ENCODE measurements at regions not wholly inside any gene's neighbourhood (a gene's known extent, or its start where the extent isn't known, plus 50 kb on each side); places are given as distances from the start of the nearest gene placed in this dataset.

DNA sequence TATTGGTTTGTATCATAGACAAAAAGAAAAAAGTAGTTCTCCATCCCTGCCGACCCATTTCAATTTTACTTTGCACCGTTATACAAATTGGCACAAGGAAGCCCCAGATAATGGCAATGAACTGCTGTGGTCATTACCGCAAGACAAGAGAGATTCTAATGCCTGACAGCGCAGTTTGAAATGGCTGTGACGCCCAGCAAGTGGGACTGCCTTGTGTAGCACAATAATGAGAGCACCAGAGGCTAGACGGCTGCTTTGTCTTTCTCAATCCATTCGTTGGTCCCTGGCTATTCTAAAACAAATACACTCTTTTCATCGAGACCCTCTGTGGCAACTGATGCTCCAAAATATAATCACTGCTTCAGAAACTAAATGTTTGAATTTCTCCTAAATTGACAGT lies 192.4 kb upstream of the NEIL3 start:
- H4K20me1 ChIP-seq (ENCODE audit: insufficient read depth, low read length, poor library complexity, severe bottlenecking) = no peaks in the 10 kb centered on the region
- H3K9me3 ChIP-seq (ENCODE audit: insufficient read depth, low read depth, low read length) = no peaks in the 10 kb centered on the region
- no peak for TF ChIP-seq EZH2phosphoT487 (IDR thresholded peaks at IDR 0.05; ENCODE audit: borderline replicate concordance)
- TF ChIP-seq, protein P1, sequence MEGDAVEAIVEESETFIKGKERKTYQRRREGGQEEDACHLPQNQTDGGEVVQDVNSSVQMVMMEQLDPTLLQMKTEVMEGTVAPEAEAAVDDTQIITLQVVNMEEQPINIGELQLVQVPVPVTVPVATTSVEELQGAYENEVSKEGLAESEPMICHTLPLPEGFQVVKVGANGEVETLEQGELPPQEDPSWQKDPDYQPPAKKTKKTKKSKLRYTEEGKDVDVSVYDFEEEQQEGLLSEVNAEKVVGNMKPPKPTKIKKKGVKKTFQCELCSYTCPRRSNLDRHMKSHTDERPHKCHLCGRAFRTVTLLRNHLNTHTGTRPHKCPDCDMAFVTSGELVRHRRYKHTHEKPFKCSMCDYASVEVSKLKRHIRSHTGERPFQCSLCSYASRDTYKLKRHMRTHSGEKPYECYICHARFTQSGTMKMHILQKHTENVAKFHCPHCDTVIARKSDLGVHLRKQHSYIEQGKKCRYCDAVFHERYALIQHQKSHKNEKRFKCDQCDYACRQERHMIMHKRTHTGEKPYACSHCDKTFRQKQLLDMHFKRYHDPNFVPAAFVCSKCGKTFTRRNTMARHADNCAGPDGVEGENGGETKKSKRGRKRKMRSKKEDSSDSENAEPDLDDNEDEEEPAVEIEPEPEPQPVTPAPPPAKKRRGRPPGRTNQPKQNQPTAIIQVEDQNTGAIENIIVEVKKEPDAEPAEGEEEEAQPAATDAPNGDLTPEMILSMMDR (conservative IDR thresholded peaks at IDR 0.05; ENCODE audit: low read length) = no peak
- H3K9me2 ChIP-seq (replicated peaks; ENCODE audit: low read depth, low read length) = no peaks in the 10 kb centered on the region
- H2AFZ ChIP-seq (ENCODE audit: low read length) = no peak overlapping the region
- no peaks in the 10 kb centered on the region for H3K27me3 ChIP-seq (ENCODE audit: insufficient read depth, low read length, poor library complexity, severe bottlenecking)
- no peaks in the 10 kb centered on the region for H3K36me3 ChIP-seq (ENCODE audit: insufficient read depth, low read length)
- H3K4me2 ChIP-seq (ENCODE audit: low read depth, low read length, poor library complexity, severe bottlenecking) = no peak overlapping the region
- H3K4me3 ChIP-seq (ENCODE audit: low read length, poor library complexity, severe bottlenecking) = no peak overlapping the region
- H3F3A ChIP-seq (ENCODE audit: low read depth) = no peaks in the 10 kb centered on the region
- H3K79me2 ChIP-seq (ENCODE audit: insufficient read depth, low read length) = no peaks in the 10 kb centered on the region
- H3K4me1 ChIP-seq (ENCODE audit: insufficient read depth, low read length, poor library complexity, severe bottlenecking) = no peaks in the 10 kb centered on the region
- H3K9ac ChIP-seq (ENCODE audit: low read depth, low read length, poor library complexity, severe bottlenecking) = no peak overlapping the region

DNA sequence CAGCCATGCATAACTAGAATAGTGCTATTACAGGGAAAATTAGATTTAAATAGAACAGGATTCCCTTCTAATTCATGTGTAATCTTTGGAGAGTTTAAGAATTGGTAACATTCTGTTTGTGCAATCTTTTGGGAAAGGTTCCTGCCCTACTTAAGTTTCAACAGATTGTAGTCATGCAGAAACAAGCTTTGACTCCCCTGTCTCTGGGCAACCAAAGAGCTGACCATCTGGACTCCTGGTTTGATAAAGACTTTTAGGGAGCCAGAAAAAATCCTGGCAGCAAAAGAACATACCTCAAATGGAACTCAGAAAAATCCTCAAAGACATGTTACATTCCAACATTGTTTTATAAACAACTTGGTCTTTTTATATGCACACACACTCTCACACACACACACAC lies 191.1 kb upstream of the NEIL3 start:
- Histone ChIP-seq H3K9me2 (replicated peaks; ENCODE audit: low read depth, low read length) (no peaks in the 10 kb centered on the region), H3F3A (ENCODE audit: low read depth) (no peaks in the 10 kb centered on the region)

DNA sequence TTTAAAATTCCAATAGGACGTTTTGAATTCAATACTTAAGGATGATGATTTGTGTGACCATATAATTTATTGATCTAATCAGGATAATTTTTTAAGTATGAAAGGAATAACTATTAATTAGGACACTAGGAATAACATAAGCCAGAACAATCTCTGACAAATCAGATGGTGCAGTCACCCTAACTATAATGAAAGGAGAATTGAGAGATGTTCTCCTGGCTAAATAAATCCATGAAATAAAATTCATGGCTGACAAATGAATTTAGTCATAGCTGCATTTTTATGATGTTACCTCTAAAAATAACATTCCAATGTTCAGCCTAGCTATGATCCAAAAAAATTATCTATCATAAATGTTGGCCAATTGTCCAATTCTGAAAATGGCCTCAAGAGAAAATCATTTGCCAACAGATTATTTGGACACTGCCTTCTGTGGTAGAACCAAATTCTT lies 190.6 kb upstream of the NEIL3 start:
- Histone ChIP-seq H3K4me3 (ENCODE audit: low read length, poor library complexity, severe bottlenecking) (no peak overlapping the region), H3K9ac (ENCODE audit: low read depth, low read length, poor library complexity, severe bottlenecking) (no peak overlapping the region), H3K9me3 (ENCODE audit: insufficient read depth, low read depth, low read length) (no peaks in the 10 kb centered on the region), H2AFZ (ENCODE audit: low read length) (no peak overlapping the region), H3K4me2 (ENCODE audit: low read depth, low read length, poor library complexity, severe bottlenecking) (no peak overlapping the region), H3K79me2 (ENCODE audit: insufficient read depth, low read length) (no peaks in the 10 kb centered on the region), H3K9me2 (replicated peaks; ENCODE audit: low read depth, low read length) (no peaks in the 10 kb centered on the region), H3K27me3 (ENCODE audit: insufficient read depth, low read length, poor library complexity, severe bottlenecking) (no peaks in the 10 kb centered on the region), H4K20me1 (ENCODE audit: insufficient read depth, low read length, poor library complexity, severe bottlenecking) (no peaks in the 10 kb centered on the region), H3F3A (ENCODE audit: low read depth) (no peaks in the 10 kb centered on the region), H3K4me1 (ENCODE audit: insufficient read depth, low read length, poor library complexity, severe bottlenecking) (no peaks in the 10 kb centered on the region), H3K36me3 (ENCODE audit: insufficient read depth, low read length) (no peaks in the 10 kb centered on the region)
- TF ChIP-seq, protein P1 (conservative IDR thresholded peaks at IDR 0.05; ENCODE audit: low read length) = no peak
- TF ChIP-seq EZH2phosphoT487 (IDR thresholded peaks at IDR 0.05; ENCODE audit: borderline replicate concordance) = no peak

More for the DNA sequence above, 191.1 kb upstream of the NEIL3 start:
- H3K9ac ChIP-seq (ENCODE audit: low read depth, low read length, poor library complexity, severe bottlenecking) = no peak overlapping the region
- H4K20me1 ChIP-seq (ENCODE audit: insufficient read depth, low read length, poor library complexity, severe bottlenecking) = no peaks in the 10 kb centered on the region
- H3K4me3 ChIP-seq (ENCODE audit: low read length, poor library complexity, severe bottlenecking) = no peak overlapping the region
- no peak overlapping the region for H3K4me2 ChIP-seq (ENCODE audit: low read depth, low read length, poor library complexity, severe bottlenecking)
- H3K79me2 ChIP-seq (ENCODE audit: insufficient read depth, low read length) = no peaks in the 10 kb centered on the region
- no peaks in the 10 kb centered on the region for H3K9me3 ChIP-seq (ENCODE audit: insufficient read depth, low read depth, low read length)
- H3K27me3 ChIP-seq (ENCODE audit: insufficient read depth, low read length, poor library complexity, severe bottlenecking) = no peaks in the 10 kb centered on the region
- H3K36me3 ChIP-seq (ENCODE audit: insufficient read depth, low read length) = no peaks in the 10 kb centered on the region
- TF ChIP-seq, protein P1 (conservative IDR thresholded peaks at IDR 0.05; ENCODE audit: low read length) = no peak
- TF ChIP-seq EZH2phosphoT487 (IDR thresholded peaks at IDR 0.05; ENCODE audit: borderline replicate concordance) = no peak
- H3K4me1 ChIP-seq (ENCODE audit: insufficient read depth, low read length, poor library complexity, severe bottlenecking) = no peaks in the 10 kb centered on the region
- H2AFZ ChIP-seq (ENCODE audit: low read length) = no peak overlapping the region

Measured in Loucy (cell line).